ENCODE measurements at regions not wholly inside any gene's neighbourhood (a gene's known extent, or its start where the extent isn't known, plus 50 kb on each side); places are given as distances from the start of the nearest gene placed in this dataset.

DNA sequence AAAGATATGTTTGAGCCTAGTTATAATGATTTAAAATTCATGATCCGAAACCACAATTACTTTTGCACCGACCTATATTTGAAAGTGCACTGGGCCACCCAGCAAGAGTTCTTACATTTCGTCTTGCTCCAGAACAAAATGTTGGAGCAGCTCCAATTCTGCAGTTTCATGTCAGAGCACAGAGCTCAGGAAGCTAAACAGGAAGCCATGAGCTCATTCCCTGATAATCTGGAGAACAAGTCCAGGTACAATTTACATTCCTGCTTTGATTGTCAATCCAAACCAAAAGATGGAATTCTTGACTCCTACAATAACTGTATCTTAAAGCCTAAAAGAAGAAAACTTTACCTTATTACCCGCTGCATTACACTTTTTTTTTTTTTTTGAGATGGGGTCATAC lies 131.8 kb downstream of the KCTD12 start:
- TF ChIP-seq TAF1 (conservative IDR thresholded peaks at IDR 0.05) = no peak
- TF ChIP-seq HNF4A (conservative IDR thresholded peaks at IDR 0.05) = no peak
- TF ChIP-seq, protein P1, sequence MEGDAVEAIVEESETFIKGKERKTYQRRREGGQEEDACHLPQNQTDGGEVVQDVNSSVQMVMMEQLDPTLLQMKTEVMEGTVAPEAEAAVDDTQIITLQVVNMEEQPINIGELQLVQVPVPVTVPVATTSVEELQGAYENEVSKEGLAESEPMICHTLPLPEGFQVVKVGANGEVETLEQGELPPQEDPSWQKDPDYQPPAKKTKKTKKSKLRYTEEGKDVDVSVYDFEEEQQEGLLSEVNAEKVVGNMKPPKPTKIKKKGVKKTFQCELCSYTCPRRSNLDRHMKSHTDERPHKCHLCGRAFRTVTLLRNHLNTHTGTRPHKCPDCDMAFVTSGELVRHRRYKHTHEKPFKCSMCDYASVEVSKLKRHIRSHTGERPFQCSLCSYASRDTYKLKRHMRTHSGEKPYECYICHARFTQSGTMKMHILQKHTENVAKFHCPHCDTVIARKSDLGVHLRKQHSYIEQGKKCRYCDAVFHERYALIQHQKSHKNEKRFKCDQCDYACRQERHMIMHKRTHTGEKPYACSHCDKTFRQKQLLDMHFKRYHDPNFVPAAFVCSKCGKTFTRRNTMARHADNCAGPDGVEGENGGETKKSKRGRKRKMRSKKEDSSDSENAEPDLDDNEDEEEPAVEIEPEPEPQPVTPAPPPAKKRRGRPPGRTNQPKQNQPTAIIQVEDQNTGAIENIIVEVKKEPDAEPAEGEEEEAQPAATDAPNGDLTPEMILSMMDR (IDR thresholded peaks at IDR 0.05; ENCODE audit: low read depth, low read length, missing input control) = no peak
- TF ChIP-seq, protein P2, sequence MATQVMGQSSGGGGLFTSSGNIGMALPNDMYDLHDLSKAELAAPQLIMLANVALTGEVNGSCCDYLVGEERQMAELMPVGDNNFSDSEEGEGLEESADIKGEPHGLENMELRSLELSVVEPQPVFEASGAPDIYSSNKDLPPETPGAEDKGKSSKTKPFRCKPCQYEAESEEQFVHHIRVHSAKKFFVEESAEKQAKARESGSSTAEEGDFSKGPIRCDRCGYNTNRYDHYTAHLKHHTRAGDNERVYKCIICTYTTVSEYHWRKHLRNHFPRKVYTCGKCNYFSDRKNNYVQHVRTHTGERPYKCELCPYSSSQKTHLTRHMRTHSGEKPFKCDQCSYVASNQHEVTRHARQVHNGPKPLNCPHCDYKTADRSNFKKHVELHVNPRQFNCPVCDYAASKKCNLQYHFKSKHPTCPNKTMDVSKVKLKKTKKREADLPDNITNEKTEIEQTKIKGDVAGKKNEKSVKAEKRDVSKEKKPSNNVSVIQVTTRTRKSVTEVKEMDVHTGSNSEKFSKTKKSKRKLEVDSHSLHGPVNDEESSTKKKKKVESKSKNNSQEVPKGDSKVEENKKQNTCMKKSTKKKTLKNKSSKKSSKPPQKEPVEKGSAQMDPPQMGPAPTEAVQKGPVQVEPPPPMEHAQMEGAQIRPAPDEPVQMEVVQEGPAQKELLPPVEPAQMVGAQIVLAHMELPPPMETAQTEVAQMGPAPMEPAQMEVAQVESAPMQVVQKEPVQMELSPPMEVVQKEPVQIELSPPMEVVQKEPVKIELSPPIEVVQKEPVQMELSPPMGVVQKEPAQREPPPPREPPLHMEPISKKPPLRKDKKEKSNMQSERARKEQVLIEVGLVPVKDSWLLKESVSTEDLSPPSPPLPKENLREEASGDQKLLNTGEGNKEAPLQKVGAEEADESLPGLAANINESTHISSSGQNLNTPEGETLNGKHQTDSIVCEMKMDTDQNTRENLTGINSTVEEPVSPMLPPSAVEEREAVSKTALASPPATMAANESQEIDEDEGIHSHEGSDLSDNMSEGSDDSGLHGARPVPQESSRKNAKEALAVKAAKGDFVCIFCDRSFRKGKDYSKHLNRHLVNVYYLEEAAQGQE (IDR thresholded peaks at IDR 0.05) = no peak
- TF ChIP-seq, protein P3, sequence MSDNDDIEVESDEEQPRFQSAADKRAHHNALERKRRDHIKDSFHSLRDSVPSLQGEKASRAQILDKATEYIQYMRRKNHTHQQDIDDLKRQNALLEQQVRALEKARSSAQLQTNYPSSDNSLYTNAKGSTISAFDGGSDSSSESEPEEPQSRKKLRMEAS (IDR thresholded peaks at IDR 0.05) = no peak
- TF ChIP-seq SP1 (IDR thresholded peaks at IDR 0.05) = no peak
- TF ChIP-seq, protein P4, sequence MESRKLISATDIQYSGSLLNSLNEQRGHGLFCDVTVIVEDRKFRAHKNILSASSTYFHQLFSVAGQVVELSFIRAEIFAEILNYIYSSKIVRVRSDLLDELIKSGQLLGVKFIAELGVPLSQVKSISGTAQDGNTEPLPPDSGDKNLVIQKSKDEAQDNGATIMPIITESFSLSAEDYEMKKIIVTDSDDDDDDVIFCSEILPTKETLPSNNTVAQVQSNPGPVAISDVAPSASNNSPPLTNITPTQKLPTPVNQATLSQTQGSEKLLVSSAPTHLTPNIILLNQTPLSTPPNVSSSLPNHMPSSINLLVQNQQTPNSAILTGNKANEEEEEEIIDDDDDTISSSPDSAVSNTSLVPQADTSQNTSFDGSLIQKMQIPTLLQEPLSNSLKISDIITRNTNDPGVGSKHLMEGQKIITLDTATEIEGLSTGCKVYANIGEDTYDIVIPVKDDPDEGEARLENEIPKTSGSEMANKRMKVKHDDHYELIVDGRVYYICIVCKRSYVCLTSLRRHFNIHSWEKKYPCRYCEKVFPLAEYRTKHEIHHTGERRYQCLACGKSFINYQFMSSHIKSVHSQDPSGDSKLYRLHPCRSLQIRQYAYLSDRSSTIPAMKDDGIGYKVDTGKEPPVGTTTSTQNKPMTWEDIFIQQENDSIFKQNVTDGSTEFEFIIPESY (IDR thresholded peaks at IDR 0.05) = no peak
- TF ChIP-seq FOXA1 (IDR thresholded peaks at IDR 0.05) = no peak
- TF ChIP-seq YY1 (IDR thresholded peaks at IDR 0.05) = no peak
- TF ChIP-seq, protein P5, sequence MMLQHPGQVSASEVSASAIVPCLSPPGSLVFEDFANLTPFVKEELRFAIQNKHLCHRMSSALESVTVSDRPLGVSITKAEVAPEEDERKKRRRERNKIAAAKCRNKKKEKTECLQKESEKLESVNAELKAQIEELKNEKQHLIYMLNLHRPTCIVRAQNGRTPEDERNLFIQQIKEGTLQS (IDR thresholded peaks at IDR 0.05) = no peak
- no peak for TF ChIP-seq JUND (IDR thresholded peaks at IDR 0.05)

All from liver (tissue), 3 donors.